H9 (cell line): ENCODE measurements at regions not wholly inside any gene's neighbourhood (a gene's known extent, or its start where the extent isn't known, plus 50 kb on each side); places are given as distances from the start of the nearest gene placed in this dataset.

Experiments
- DNase-seq: peaks from one replicate; pipeline ENCODE4 v3.0.0-alpha.2; 2017
- H2AFZ ChIP-seq: one replicate; pipeline ENCODE4 v1.6.1; 2013; ENCODE audit warnings: mild to moderate bottlenecking, low read length, control low read depth, moderate library complexity
- H2AK5ac ChIP-seq: 2 replicates; pipeline ENCODE4 v1.6.1; 2013; ENCODE audit warnings: low read length, control low read depth, mixed read lengths; ENCODE audit not compliant: insufficient read length
- H2BK120ac ChIP-seq: one replicate; pipeline ENCODE4 v1.6.1; 2013; ENCODE audit warnings: low read depth, mild to moderate bottlenecking, low read length, control low read depth, inconsistent platforms; ENCODE audit not compliant: poor library complexity, severe bottlenecking
- H2BK12ac ChIP-seq: 2 replicates; pipeline ENCODE4 v1.6.1; 2013; ENCODE audit warnings: low read length, control low read depth, mixed read lengths, low read depth; ENCODE audit not compliant: insufficient read length
- H2BK15ac ChIP-seq: 2 replicates; pipeline ENCODE4 v1.6.1; 2013; ENCODE audit warnings: low read depth, low read length, control low read depth
- H2BK20ac ChIP-seq: one replicate; pipeline ENCODE4 v1.6.1; 2013; ENCODE audit warnings: low read depth, mild to moderate bottlenecking, low read length, control low read depth, inconsistent platforms; ENCODE audit not compliant: poor library complexity, severe bottlenecking
- H2BK5ac ChIP-seq: 2 replicates; pipeline ENCODE4 v1.6.1; 2013; ENCODE audit warnings: low read length, control low read depth, mixed read lengths; ENCODE audit not compliant: insufficient read length
- H3K14ac ChIP-seq: 2 replicates; pipeline ENCODE4 v1.6.1; 2013; ENCODE audit warnings: low read length, control low read depth; ENCODE audit not compliant: insufficient read depth
- H3K18ac ChIP-seq: 2 replicates; pipeline ENCODE4 v1.6.1; 2013; ENCODE audit warnings: low read depth, mild to moderate bottlenecking, mixed read lengths, low read length, control low read depth; ENCODE audit not compliant: insufficient read length
- H3K23ac ChIP-seq: 2 replicates; pipeline ENCODE4 v1.6.1; 2013; ENCODE audit warnings: low read length, control low read depth, mixed read lengths, low read depth; ENCODE audit not compliant: insufficient read length
- H3K23me2 ChIP-seq: 2 replicates; pipeline ENCODE4 v1.6.1; 2013; ENCODE audit warnings: low read depth, mild to moderate bottlenecking, mixed read lengths, low read length, control low read depth; ENCODE audit not compliant: insufficient read length, poor library complexity, severe bottlenecking
- H3K27ac ChIP-seq: 2 replicates; pipeline ENCODE4 v1.5.1; 2013; ENCODE audit warnings: low read length, control low read depth, mixed read lengths, low read depth; ENCODE audit not compliant: insufficient read length
- H3K27me3 ChIP-seq: 2 replicates; pipeline ENCODE4 v1.6.1; 2013; ENCODE audit warnings: low read length, control low read depth, inconsistent platforms; ENCODE audit not compliant: insufficient read depth
- H3K4ac ChIP-seq: 2 replicates; pipeline ENCODE4 v1.6.1; 2013; ENCODE audit warnings: low read depth, mild to moderate bottlenecking, control low read depth, inconsistent platforms, low read length, moderate library complexity
- H3K4me1 ChIP-seq: 2 replicates; pipeline ENCODE4 v1.6.1; 2013; ENCODE audit warnings: low read length, control low read depth, inconsistent platforms; ENCODE audit not compliant: insufficient read depth
- H3K4me2 ChIP-seq: 2 replicates; pipeline ENCODE4 v1.6.1; 2013; ENCODE audit warnings: low read length, control low read depth, mixed read lengths; ENCODE audit not compliant: insufficient read length, insufficient read depth
- H3K56ac ChIP-seq: 2 replicates; pipeline ENCODE4 v1.6.1; 2013; ENCODE audit warnings: low read depth, mild to moderate bottlenecking, mixed read lengths, low read length, control low read depth; ENCODE audit not compliant: insufficient read length
- H3K79me1 ChIP-seq: 2 replicates; pipeline ENCODE4 v1.6.1; 2013; ENCODE audit warnings: low read depth, mild to moderate bottlenecking, moderate library complexity, low read length, control low read depth, inconsistent platforms; ENCODE audit not compliant: insufficient read depth, poor library complexity, severe bottlenecking
- H3K79me2 ChIP-seq: 2 replicates; pipeline ENCODE4 v1.6.1; 2013; ENCODE audit warnings: low read length, control low read depth, inconsistent platforms; ENCODE audit not compliant: insufficient read depth
- H3K9ac ChIP-seq: 2 replicates; pipeline ENCODE4 v1.6.1; 2013; ENCODE audit warnings: low read length, control low read depth, mixed read lengths; ENCODE audit not compliant: insufficient read length; ENCODE audit errors: extremely low read depth
- H3K9me3 ChIP-seq: one replicate; pipeline ENCODE4 v1.6.1; 2013; ENCODE audit warnings: low read depth, low read length, inconsistent platforms; ENCODE audit not compliant: control insufficient read depth
- H3T11ph ChIP-seq: one replicate; pipeline ENCODE4 v1.6.1; 2013; ENCODE audit warnings: mild to moderate bottlenecking, low read length, control low read depth, inconsistent platforms
- H4K20me1 ChIP-seq: one replicate; pipeline ENCODE4 v1.6.1; 2013; ENCODE audit not compliant: control insufficient read depth, insufficient read length, insufficient read depth
- H4K5ac ChIP-seq: 2 replicates; pipeline ENCODE4 v1.6.1; 2013; ENCODE audit warnings: low read depth, mild to moderate bottlenecking, mixed read lengths, low read length, control low read depth; ENCODE audit not compliant: insufficient read length
- H4K8ac ChIP-seq: replicated peaks from 2 replicates; pipeline ENCODE4 v1.6.1; 2013; ENCODE audit warnings: low read length, control low read depth, mixed read lengths, low read depth; ENCODE audit not compliant: insufficient read length
- H4K91ac ChIP-seq: 2 replicates; pipeline ENCODE4 v1.6.1; 2013; ENCODE audit warnings: low read depth, mild to moderate bottlenecking, moderate library complexity, mixed read lengths, low read length, control low read depth; ENCODE audit not compliant: insufficient read length
- H3K27ac Mint-ChIP-seq, 3 experiments: 2 replicates in 2 of 3; 3 replicates in 1 of 3; pipeline ENCODE4 v1.8.0; 2020 to 2021; ENCODE audit warnings: mixed read lengths in 3 of 3, mild to moderate bottlenecking in 1 of 3, moderate library complexity in 1 of 3
- H3K27me3 Mint-ChIP-seq: 2 replicates; pipeline ENCODE4 v1.8.0; 2021; ENCODE audit warnings: low read depth, mild to moderate bottlenecking, moderate library complexity, mixed read lengths
- H3K36me3 Mint-ChIP-seq, 3 experiments: 2 replicates in 2 of 3; 3 replicates in 1 of 3; pipeline ENCODE4 v1.8.0; 2020 to 2021; ENCODE audit warnings: low read depth in 3 of 3, mixed read lengths in 3 of 3; ENCODE audit not compliant: insufficient read depth in 1 of 3
- H3K4me1 Mint-ChIP-seq, 2 experiments: 2 replicates each; pipeline ENCODE4 v1.8.0; 2020; ENCODE audit warnings: mixed read lengths in 2 of 2
- H3K4me3 Mint-ChIP-seq, 2 experiments: 2 replicates in 1 of 2; 3 replicates in 1 of 2; pipeline ENCODE4 v1.8.0; 2020 to 2021; ENCODE audit warnings: mild to moderate bottlenecking in 2 of 2, mixed read lengths in 2 of 2, moderate library complexity in 1 of 2
- H3K9me3 Mint-ChIP-seq, 2 experiments: 2 replicates in 1 of 2; 3 replicates in 1 of 2; pipeline ENCODE4 v1.8.0; 2020; ENCODE audit warnings: mild to moderate bottlenecking in 2 of 2, mixed read lengths in 2 of 2, moderate library complexity in 1 of 2
- WGBS: extraction: QIAGEN DNeasy Blood & Tissue Kit; methylation state at CpG from one replicate; pipeline ENCODE4 v1.1.7; 2013; ENCODE audit warnings: missing lambda C conversion rate, low lambda C conversion rate, mixed read lengths; ENCODE audit not compliant: insufficient read length; ENCODE audit errors: extremely low coverage; 5-methylcytosine and 5-hydroxymethylcytosine counted together
- TF ChIP-seq, protein P1 (sequence below): fragments of 200-600 bp; sonication (generic); conservative IDR thresholded peaks from 3 replicates; pipeline ENCODE4 v1.8.0; 2021; ENCODE audit warnings: antibody characterized with exemption, mild to moderate bottlenecking

DNA sequence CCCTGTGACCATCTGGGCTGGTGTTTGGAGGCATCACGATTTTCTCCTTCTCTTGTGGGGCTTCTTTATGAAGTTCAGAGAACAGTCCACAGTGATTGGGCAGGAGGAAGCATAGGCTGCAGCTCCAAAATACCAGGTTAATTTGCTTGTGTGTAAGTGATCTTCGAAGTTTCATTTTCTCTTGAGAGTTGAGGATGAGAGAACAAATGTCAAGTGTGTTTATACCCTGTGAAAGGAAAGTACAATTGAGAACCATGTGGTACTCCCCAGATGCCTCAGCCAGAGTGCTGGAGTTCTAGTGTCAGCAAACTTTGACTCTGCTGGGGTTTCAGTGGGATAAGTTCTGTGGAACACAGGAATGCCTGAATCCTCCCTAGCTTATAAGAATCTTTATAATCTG is 357.1 kb upstream of the CFAP20DC start:
- H2BK20ac ChIP-seq, result no peak overlapping the region
- WGBS, result no CpG with 5 or more reads among the region's 2 CpGs
- no peak overlapping the region for H3K4me2 ChIP-seq
- H3K9ac ChIP-seq, result no peak overlapping the region
- Mint-ChIP-seq H3K36me3 (no peaks in the 10 kb centered on the region), H3K27me3 (peaks cover 25% of the 10 kb centered on the region), H3K4me3 (no peak overlapping the region), H3K4me1 (peaks cover 9 to 11% of the 10 kb centered on the region in 2 experiments), H3K9me3 (no peaks in the 10 kb centered on the region), H3K27ac (no peak overlapping the region)
- H2BK120ac ChIP-seq, result no peak overlapping the region
- no peak overlapping the region for H2AFZ ChIP-seq
- no peaks in the 10 kb centered on the region for H3K79me2 ChIP-seq
- peaks cover 2% of the 10 kb centered on the region; the same call in 1 of the 2 replicates for H3K4me1 ChIP-seq
- no peaks in the 10 kb centered on the region for H3K79me1 ChIP-seq
- no peak overlapping the region for H3K23ac ChIP-seq
- H3K14ac ChIP-seq, result no peak overlapping the region
- no peaks in the 10 kb centered on the region for H3K27me3 ChIP-seq
- no peak overlapping the region for H3T11ph ChIP-seq
- no peak overlapping the region for H3K56ac ChIP-seq
- H4K91ac ChIP-seq, result no peak overlapping the region
- H4K8ac ChIP-seq, result no peak overlapping the region
- H4K5ac ChIP-seq, result no peak overlapping the region
- DNase-seq, result no peak
- H3K4ac ChIP-seq, result no peak overlapping the region
- H3K9me3 ChIP-seq, result no peaks in the 10 kb centered on the region
- no peaks in the 10 kb centered on the region for H4K20me1 ChIP-seq
- H2AK5ac ChIP-seq, result no peak overlapping the region
- no peak overlapping the region for H2BK15ac ChIP-seq
- no peak overlapping the region for H3K27ac ChIP-seq
- H2BK12ac ChIP-seq, result no peak overlapping the region
- H3K18ac ChIP-seq, result no peak overlapping the region
- H3K23me2 ChIP-seq, result no peaks in the 10 kb centered on the region
- no peak overlapping the region for H2BK5ac ChIP-seq
- TF ChIP-seq, protein P1, sequence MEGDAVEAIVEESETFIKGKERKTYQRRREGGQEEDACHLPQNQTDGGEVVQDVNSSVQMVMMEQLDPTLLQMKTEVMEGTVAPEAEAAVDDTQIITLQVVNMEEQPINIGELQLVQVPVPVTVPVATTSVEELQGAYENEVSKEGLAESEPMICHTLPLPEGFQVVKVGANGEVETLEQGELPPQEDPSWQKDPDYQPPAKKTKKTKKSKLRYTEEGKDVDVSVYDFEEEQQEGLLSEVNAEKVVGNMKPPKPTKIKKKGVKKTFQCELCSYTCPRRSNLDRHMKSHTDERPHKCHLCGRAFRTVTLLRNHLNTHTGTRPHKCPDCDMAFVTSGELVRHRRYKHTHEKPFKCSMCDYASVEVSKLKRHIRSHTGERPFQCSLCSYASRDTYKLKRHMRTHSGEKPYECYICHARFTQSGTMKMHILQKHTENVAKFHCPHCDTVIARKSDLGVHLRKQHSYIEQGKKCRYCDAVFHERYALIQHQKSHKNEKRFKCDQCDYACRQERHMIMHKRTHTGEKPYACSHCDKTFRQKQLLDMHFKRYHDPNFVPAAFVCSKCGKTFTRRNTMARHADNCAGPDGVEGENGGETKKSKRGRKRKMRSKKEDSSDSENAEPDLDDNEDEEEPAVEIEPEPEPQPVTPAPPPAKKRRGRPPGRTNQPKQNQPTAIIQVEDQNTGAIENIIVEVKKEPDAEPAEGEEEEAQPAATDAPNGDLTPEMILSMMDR, result no peak
